ENCODE measurements at regions not wholly inside any gene's neighbourhood (a gene's known extent, or its start where the extent isn't known, plus 50 kb on each side); places are given as distances from the start of the nearest gene placed in this dataset.

DNA sequence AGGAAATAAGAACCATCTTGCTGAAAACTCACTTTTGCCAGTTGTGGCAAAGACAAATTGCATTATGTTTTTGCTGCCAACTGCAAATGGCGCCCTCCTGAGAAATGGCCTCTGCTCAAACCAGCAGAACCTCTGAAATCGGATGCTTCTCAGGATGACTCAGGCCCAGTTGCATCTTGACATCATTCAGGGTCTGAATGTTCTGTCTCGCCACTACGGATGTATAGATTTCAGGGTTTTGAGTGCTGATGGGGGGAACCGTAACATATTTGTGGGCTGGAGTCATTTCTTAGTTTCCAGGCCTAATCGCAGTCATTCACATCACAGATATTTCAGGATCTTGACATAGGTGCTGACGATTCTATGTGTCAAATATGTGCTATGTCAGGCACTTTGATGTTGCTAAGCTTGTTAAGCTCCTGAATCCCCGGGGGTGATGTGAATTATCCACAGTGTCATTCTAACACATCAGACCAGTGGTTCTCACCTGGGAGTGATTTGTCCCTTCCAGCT is 207.1 kb downstream of the NFATC2 start:
- H3K4me1 ChIP-seq (ENCODE audit: control insufficient read depth, insufficient read depth, low read length) = no peaks in the 10 kb centered on the region
- H3K4me3 ChIP-seq (ENCODE audit: low read length in 2 of 2) = no peak overlapping the region
- no peaks in the 10 kb centered on the region for H3K36me3 ChIP-seq (ENCODE audit: control insufficient read depth in 2 of 2, insufficient read depth in 2 of 2, low read length in 2 of 2)
- no peak overlapping the region for H3K9ac ChIP-seq (ENCODE audit: low read length in 2 of 2)
- peaks cover 0 to 4% of the 10 kb centered on the region in 2 donors for H3K27me3 ChIP-seq (ENCODE audit: control insufficient read depth in 1 of 2, insufficient read depth in 2 of 2, low read length in 2 of 2)
- no peaks in the 10 kb centered on the region for H3K9me3 ChIP-seq (ENCODE audit: control insufficient read depth in 2 of 2, low read length in 2 of 2)
- no peak overlapping the region for H3K27ac ChIP-seq (ENCODE audit: low read length)

GRCh38 chr20:51334609-51335008 is 207.9 kb downstream of the NFATC2 start:
- no peak overlapping the region for H3K4me3 ChIP-seq (ENCODE audit: low read length in 2 of 2)
- no peaks in the 10 kb centered on the region for H3K9me3 ChIP-seq (ENCODE audit: control insufficient read depth in 2 of 2, low read length in 2 of 2)
- H3K27me3 ChIP-seq (ENCODE audit: control insufficient read depth in 1 of 2, insufficient read depth in 2 of 2, low read length in 2 of 2) = peaks cover 0 to 4% of the 10 kb centered on the region in 2 donors
- no peak overlapping the region for H3K9ac ChIP-seq (ENCODE audit: low read length in 2 of 2)
- no peaks in the 10 kb centered on the region for H3K36me3 ChIP-seq (ENCODE audit: control insufficient read depth in 2 of 2, insufficient read depth in 2 of 2, low read length in 2 of 2)
- H3K27ac ChIP-seq (ENCODE audit: low read length) = no peak overlapping the region
- H3K4me1 ChIP-seq (ENCODE audit: control insufficient read depth, insufficient read depth, low read length) = no peaks in the 10 kb centered on the region

- Histone ChIP-seq H3K4me1 (ENCODE audit: control insufficient read depth, insufficient read depth, low read length) (no peaks in the 10 kb centered on the region), H3K9ac (ENCODE audit: low read length in 2 of 2) (no peak overlapping the region), H3K27ac (ENCODE audit: low read length) (no peak overlapping the region), H3K27me3 (ENCODE audit: control insufficient read depth in 1 of 2, insufficient read depth in 2 of 2, low read length in 2 of 2) (peaks cover 0 to 2% of the 10 kb centered on the region in 2 donors), H3K9me3 (ENCODE audit: control insufficient read depth in 2 of 2, low read length in 2 of 2) (no peaks in the 10 kb centered on the region), H3K4me3 (ENCODE audit: low read length in 2 of 2) (no peak overlapping the region), H3K36me3 (ENCODE audit: control insufficient read depth in 2 of 2, insufficient read depth in 2 of 2, low read length in 2 of 2) (no peaks in the 10 kb centered on the region)
Observed at GRCh38 chr20:51333971-51334370, 208.5 kb downstream of the NFATC2 start.

DNA sequence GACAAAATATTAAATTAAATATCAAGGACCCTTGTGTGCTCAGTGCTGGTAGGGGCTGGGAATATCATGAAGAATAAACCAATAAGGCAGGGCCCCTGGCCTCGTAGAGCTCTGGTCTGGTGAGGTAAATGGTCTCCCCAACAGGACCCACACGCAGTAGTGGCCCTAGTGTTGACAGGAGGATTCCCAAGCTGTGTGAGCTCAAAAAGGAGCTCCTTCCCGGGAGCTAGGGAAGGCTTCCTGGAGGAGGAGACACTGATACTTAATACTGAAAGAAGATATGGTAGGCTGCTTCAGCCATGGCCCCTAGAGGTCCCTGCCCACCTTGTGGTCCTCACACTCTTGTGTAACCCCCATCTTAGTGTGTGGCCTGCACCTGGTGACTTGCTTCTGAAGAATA is 209.1 kb downstream of the NFATC2 start:
- Histone ChIP-seq H3K27ac (ENCODE audit: low read length) (no peak overlapping the region), H3K27me3 (ENCODE audit: control insufficient read depth in 1 of 2, insufficient read depth in 2 of 2, low read length in 2 of 2) (peaks cover 0 to 2% of the 10 kb centered on the region in 2 donors), H3K4me3 (ENCODE audit: low read length in 2 of 2) (no peak overlapping the region), H3K4me1 (ENCODE audit: control insufficient read depth, insufficient read depth, low read length) (no peaks in the 10 kb centered on the region), H3K9me3 (ENCODE audit: control insufficient read depth in 2 of 2, low read length in 2 of 2) (no peaks in the 10 kb centered on the region), H3K9ac (ENCODE audit: low read length in 2 of 2) (no peak overlapping the region), H3K36me3 (ENCODE audit: control insufficient read depth in 2 of 2, insufficient read depth in 2 of 2, low read length in 2 of 2) (no peaks in the 10 kb centered on the region)

DNA sequence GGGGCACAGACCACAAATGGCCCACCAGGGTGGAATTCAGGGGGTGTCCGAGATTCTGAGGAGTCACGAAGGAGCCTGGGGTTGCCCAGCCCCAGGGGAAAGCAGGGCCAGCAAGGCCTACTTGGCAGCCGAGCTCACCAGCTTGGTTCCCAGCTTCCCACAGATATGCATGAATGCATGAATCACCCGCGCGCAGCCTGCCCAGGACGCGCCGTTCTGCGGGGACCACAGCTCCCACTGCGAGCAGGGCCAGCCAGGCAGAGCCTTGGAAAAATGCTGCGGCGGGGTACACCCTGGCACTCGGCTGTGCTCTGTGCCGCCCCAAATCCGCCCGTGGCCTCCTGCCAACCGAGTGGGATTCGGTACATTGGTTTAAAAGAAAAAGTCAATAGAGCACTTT is 211.0 kb downstream of the NFATC2 start:
- Histone ChIP-seq H3K27me3 (ENCODE audit: control insufficient read depth in 1 of 2, insufficient read depth in 2 of 2, low read length in 2 of 2) (peaks cover 0 to 2% of the 10 kb centered on the region in 2 donors), H3K9ac (ENCODE audit: low read length in 2 of 2) (no peak overlapping the region), H3K36me3 (ENCODE audit: control insufficient read depth in 2 of 2, insufficient read depth in 2 of 2, low read length in 2 of 2) (no peaks in the 10 kb centered on the region), H3K4me1 (ENCODE audit: control insufficient read depth, insufficient read depth, low read length) (no peaks in the 10 kb centered on the region), H3K27ac (ENCODE audit: low read length) (no peak overlapping the region), H3K9me3 (ENCODE audit: control insufficient read depth in 2 of 2, low read length in 2 of 2) (no peaks in the 10 kb centered on the region), H3K4me3 (ENCODE audit: low read length in 2 of 2) (no peak overlapping the region)

GRCh38 chr20:51329845-51330244 is 212.7 kb downstream of the NFATC2 start:
- H3K27ac ChIP-seq (ENCODE audit: low read length) = no peak overlapping the region
- H3K4me1 ChIP-seq (ENCODE audit: control insufficient read depth, insufficient read depth, low read length) = no peaks in the 10 kb centered on the region
- no peak overlapping the region for H3K4me3 ChIP-seq (ENCODE audit: low read length in 2 of 2)
- no peaks in the 10 kb centered on the region for H3K36me3 ChIP-seq (ENCODE audit: control insufficient read depth in 2 of 2, insufficient read depth in 2 of 2, low read length in 2 of 2)
- H3K27me3 ChIP-seq (ENCODE audit: control insufficient read depth in 1 of 2, insufficient read depth in 2 of 2, low read length in 2 of 2) = peaks cover 0 to 2% of the 10 kb centered on the region in 2 donors
- no peak overlapping the region for H3K9ac ChIP-seq (ENCODE audit: low read length in 2 of 2)
- peaks cover 0 to 4% of the 10 kb centered on the region in 2 donors for H3K9me3 ChIP-seq (ENCODE audit: control insufficient read depth in 2 of 2, low read length in 2 of 2)

DNA sequence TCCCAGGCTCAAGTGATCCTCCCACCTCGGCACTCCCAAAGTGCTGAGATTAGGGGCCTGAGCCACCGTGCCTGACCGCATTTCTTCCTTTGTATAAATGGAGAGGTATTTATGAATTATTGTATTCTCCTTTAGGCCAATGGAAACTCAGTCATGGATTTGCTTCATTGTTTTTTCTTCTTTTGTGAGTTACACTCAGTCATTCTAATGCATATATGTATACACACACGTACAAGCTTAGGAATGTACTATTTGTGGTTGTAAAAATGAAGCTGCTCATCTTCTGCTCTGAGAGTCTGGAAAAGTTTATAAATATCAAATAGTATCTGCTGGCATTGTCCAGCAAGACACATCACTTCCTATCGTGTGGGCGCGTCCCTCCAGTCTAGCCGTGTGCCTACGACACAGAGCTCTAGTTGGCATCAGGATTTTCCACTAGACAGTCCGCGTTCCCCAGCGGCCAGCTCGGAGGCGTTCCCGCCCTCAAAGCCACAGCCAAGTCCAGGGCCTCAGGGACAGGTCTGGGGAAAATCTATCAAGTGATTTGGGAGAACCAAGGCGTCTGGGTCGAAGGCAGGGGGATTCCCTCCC is 215.2 kb downstream of the NFATC2 start:
- no peak overlapping the region for H3K9ac ChIP-seq (ENCODE audit: low read length in 2 of 2)
- H3K27ac ChIP-seq (ENCODE audit: low read length) = no peak overlapping the region
- H3K36me3 ChIP-seq (ENCODE audit: control insufficient read depth in 2 of 2, insufficient read depth in 2 of 2, low read length in 2 of 2) = no peaks in the 10 kb centered on the region
- peaks cover 0 to 4% of the 10 kb centered on the region in 2 donors for H3K9me3 ChIP-seq (ENCODE audit: control insufficient read depth in 2 of 2, low read length in 2 of 2)
- no peaks in the 10 kb centered on the region for H3K4me1 ChIP-seq (ENCODE audit: control insufficient read depth, insufficient read depth, low read length)
- H3K4me3 ChIP-seq (ENCODE audit: low read length in 2 of 2) = no peak overlapping the region
- H3K27me3 ChIP-seq (ENCODE audit: control insufficient read depth in 1 of 2, insufficient read depth in 2 of 2, low read length in 2 of 2) = no peaks in the 10 kb centered on the region

- Histone ChIP-seq H3K27me3 (ENCODE audit: control insufficient read depth in 1 of 2, insufficient read depth in 2 of 2, low read length in 2 of 2) (no peaks in the 10 kb centered on the region), H3K27ac (ENCODE audit: low read length) (no peak overlapping the region), H3K36me3 (ENCODE audit: control insufficient read depth in 2 of 2, insufficient read depth in 2 of 2, low read length in 2 of 2) (no peaks in the 10 kb centered on the region), H3K4me1 (ENCODE audit: control insufficient read depth, insufficient read depth, low read length) (no peaks in the 10 kb centered on the region), H3K9me3 (ENCODE audit: control insufficient read depth in 2 of 2, low read length in 2 of 2) (peaks cover 0 to 4% of the 10 kb centered on the region in 2 donors), H3K4me3 (ENCODE audit: low read length in 2 of 2) (no peak overlapping the region), H3K9ac (ENCODE audit: low read length in 2 of 2) (no peak overlapping the region)
Observed at GRCh38 chr20:51326201-51326819, 216.2 kb downstream of the NFATC2 start.

DNA sequence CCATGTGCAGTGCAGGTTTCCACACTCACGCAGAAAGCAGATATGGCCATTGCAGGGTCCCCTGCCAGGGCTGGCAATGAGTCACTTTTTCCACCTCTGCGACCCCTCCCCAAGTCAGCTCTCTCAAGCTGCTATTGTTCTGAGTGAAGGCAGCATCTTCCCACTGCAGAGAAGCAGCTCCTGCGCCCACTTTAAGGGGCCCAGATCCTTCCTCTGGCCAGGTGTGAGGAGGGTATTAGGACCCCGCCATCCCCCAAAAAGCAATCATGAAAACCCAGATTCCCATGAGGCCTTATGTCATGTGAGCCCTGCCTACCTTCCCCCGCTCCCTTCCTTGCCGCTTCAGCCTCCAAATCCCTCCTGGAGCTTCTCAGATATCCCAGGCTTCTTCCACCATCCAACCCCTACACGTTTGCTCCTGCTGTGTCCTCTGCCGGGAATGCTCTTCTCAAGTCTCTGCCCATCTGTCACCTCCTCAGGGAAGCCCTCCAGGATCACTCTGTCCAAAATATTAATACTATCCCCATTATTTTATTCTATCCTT is 220.3 kb downstream of the NFATC2 start:
- no peak overlapping the region for H3K4me3 ChIP-seq (ENCODE audit: low read length in 2 of 2)
- peaks cover 0 to 7% of the 10 kb centered on the region in 2 donors for H3K27me3 ChIP-seq (ENCODE audit: control insufficient read depth in 1 of 2, insufficient read depth in 2 of 2, low read length in 2 of 2)
- peaks cover 0 to 4% of the 10 kb centered on the region in 2 donors for H3K9me3 ChIP-seq (ENCODE audit: control insufficient read depth in 2 of 2, low read length in 2 of 2)
- no peaks in the 10 kb centered on the region for H3K36me3 ChIP-seq (ENCODE audit: control insufficient read depth in 2 of 2, insufficient read depth in 2 of 2, low read length in 2 of 2)
- no peaks in the 10 kb centered on the region for H3K4me1 ChIP-seq (ENCODE audit: control insufficient read depth, insufficient read depth, low read length)
- H3K9ac ChIP-seq (ENCODE audit: low read length in 2 of 2) = no peak overlapping the region
- H3K27ac ChIP-seq (ENCODE audit: low read length) = no peak overlapping the region

- no peaks in the 10 kb centered on the region for H3K4me1 ChIP-seq (ENCODE audit: control insufficient read depth, insufficient read depth, low read length)
- H3K9ac ChIP-seq (ENCODE audit: low read length in 2 of 2) = no peak overlapping the region
- H3K9me3 ChIP-seq (ENCODE audit: control insufficient read depth in 2 of 2, low read length in 2 of 2) = peaks cover 0 to 4% of the 10 kb centered on the region in 2 donors
- no peaks in the 10 kb centered on the region for H3K36me3 ChIP-seq (ENCODE audit: control insufficient read depth in 2 of 2, insufficient read depth in 2 of 2, low read length in 2 of 2)
- H3K27ac ChIP-seq (ENCODE audit: low read length) = no peak overlapping the region
- peaks cover 0 to 7% of the 10 kb centered on the region in 2 donors for H3K27me3 ChIP-seq (ENCODE audit: control insufficient read depth in 1 of 2, insufficient read depth in 2 of 2, low read length in 2 of 2)
- no peak overlapping the region for H3K4me3 ChIP-seq (ENCODE audit: low read length in 2 of 2)
Observed at GRCh38 chr20:51321343-51322163, 221.0 kb downstream of the NFATC2 start.

Data from stomach smooth muscle (tissue), 2 donors.